Pancreas (tissue), 10 donors: ENCODE measurements at regions not wholly inside any gene's neighbourhood (a gene's known extent, or its start where the extent isn't known, plus 50 kb on each side); places are given as distances from the start of the nearest gene placed in this dataset.

ENCODE experiments used
- ATAC-seq, 4 donors: fragments of 200-7000 bp; cut with Tn5 transposase; one replicate each; pipeline versions ENCODE4 v1.8.0 to v1.9.1; 2020; ENCODE audit warnings: mild to moderate bottlenecking in 4 of 4, moderate library complexity in 4 of 4
- DNase-seq, 6 donors: peaks; one replicate each; pipeline ENCODE4 v3.0.0-alpha.2; 2020
- FAIRE-seq: peaks from 2 replicates; lab custom pipeline; 2012; peaks lifted over from hg19 to GRCh38; lab: Jason Lieb, UNC
- H3K27ac ChIP-seq, 4 donors: fragments of 200-600 bp; sonication (generic); 1 replicate in 3 of 4; 2 replicates in 1 of 4; pipeline versions ENCODE4 v1.5.0 to v1.8.0; 2020
- H3K27me3 ChIP-seq, 4 donors: fragments of 200-600 bp; one replicate each; pipeline ENCODE4 v1.8.0; 2021
- H3K36me3 ChIP-seq, 3 donors: fragments of 200-600 bp; sonication (generic) in 1 of 3; one replicate each; pipeline versions ENCODE4 v1.5.0 to v1.8.0; 2020 to 2021
- H3K4me1 ChIP-seq, 3 donors: fragments of 200-600 bp; one replicate each; pipeline ENCODE4 v1.8.0; 2021
- H3K4me3 ChIP-seq, 4 donors: fragments of 200-600 bp; sonication (generic) in 2 of 4; one replicate each; pipeline versions ENCODE4 v1.5.0 to v1.8.0; 2020 to 2021
- H3K9me3 ChIP-seq, 4 donors: fragments of 200-600 bp; one replicate each; pipeline ENCODE4 v1.8.0; 2021
- CTCF ChIP-seq, 4 donors: fragments of 200-600 bp; sonication (generic) in 3 of 4; IDR thresholded peaks; one replicate each; pipeline versions ENCODE4 v1.5.0 to v1.8.0; 2021; ENCODE audit warnings: antibody characterized with exemption in 4 of 4
- WGBS, 2 donors: extraction: QIAGEN DNeasy Blood & Tissue Kit; methylation state at CpG; one replicate each; pipeline ENCODE4 v1.1.7; 2013; 5-methylcytosine and 5-hydroxymethylcytosine counted together
- intact Hi-C, 3 donors: fragments of 100-400 bp; cut with DNase I; formaldehyde crosslinking; loops; one replicate each; pipeline versions ENCODE4 v1.11.1 to v1.14.2; 2022
- donor health status: healthy with polysubstance abuse.
- donor health status: DM: no; HTN: no; CAD: no; lungs with moderate emphysema.
- donor health status: DM: no; HTN: no; CAD: no.
- donor health status: control.
- donor health status: control.
- donor health status: Bipolar disorder and iron deficiency.
- donor health status: DM: yes; HTN: yes; CAD: no.
- donor health status: DM: no; HTN: no; CAD: no.
- donor health status: DM: no; HTN: no; CAD: no.
- donor health status: DM: yes; HTN: yes; CAD: no.

DNA sequence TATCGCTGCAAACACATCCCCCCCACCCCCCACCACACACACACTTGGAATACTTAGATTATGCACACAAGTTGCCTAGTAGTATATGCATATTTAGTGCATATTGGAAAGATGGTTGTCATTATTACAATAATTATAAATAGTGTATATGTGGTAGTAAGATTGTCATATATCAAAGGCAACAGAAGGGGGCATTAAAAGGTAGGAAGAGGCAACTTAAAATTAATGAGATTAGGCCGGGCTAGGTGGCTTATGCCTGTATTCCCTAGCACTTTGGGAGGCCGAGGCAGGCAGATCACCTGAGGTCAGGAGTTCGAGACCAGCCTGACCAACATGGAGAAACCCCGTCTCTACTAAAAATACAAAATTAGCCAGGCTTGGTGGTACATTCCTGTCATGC lies 52.1 kb downstream of the GSC start:
- WGBS, 2 donors, result 72 to 80% methylated on average over 5 of the region's 5 CpGs
- FAIRE-seq, result no peak
- TF ChIP-seq CTCF (IDR thresholded peaks at IDR 0.05), result no peak

DNA sequence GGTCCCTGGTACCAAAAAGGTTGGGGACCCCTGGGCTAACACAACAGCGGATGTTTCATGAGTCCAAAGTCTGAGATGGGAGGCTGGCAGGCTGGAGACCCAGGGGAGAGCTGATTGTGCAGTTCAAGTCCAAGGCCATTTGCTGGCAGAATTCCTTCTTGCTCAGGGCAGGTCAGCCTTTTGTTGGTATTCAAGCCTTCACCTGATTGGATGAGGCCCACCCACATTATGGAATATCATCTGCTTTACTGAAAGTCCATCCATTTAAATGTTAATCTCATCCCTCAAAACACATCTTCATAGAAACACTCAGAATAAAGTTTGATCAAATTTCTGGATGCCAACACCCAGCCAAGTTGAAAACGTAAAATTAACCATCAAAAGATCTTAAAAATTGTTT lies 52.9 kb downstream of the GSC start:
- Histone ChIP-seq H3K9me3 (no peaks in the 10 kb centered on the region), H3K4me3 (no peak overlapping the region), H3K27me3 (no peaks in the 10 kb centered on the region), H3K4me1 (no peaks in the 10 kb centered on the region), H3K27ac (no peak overlapping the region), H3K36me3 (no peaks in the 10 kb centered on the region)
- FAIRE-seq, result no peak
- ATAC-seq, result no peak
- 61 to 88% methylated on average over 2 of the region's 2 CpGs for WGBS, 2 donors
- DNase-seq, result no peak
- intact Hi-C loops, result no loop called here
- TF ChIP-seq CTCF (IDR thresholded peaks at IDR 0.05), result no peak

More for the DNA sequence above, 52.1 kb downstream of the GSC start:
- Histone ChIP-seq H3K36me3 (no peaks in the 10 kb centered on the region), H3K4me3 (no peak overlapping the region), H3K27me3 (no peaks in the 10 kb centered on the region), H3K9me3 (no peaks in the 10 kb centered on the region), H3K27ac (no peak overlapping the region), H3K4me1 (no peaks in the 10 kb centered on the region)
- ATAC-seq, result no peak
- no peak for DNase-seq
- intact Hi-C loops, result no loop called here

- intact Hi-C loops, result no loop called here
- H3K9me3 ChIP-seq, result no peaks in the 10 kb centered on the region
- TF ChIP-seq CTCF (IDR thresholded peaks at IDR 0.05), result no peak
- no peak overlapping the region for H3K4me3 ChIP-seq
- H3K27ac ChIP-seq, result no peak overlapping the region
- 49 to 51% methylated on average over 13 of the region's 13 CpGs for WGBS, 2 donors
- no peak for DNase-seq
- FAIRE-seq, result no peak
- H3K27me3 ChIP-seq, result no peaks in the 10 kb centered on the region
- no peaks in the 10 kb centered on the region for H3K4me1 ChIP-seq
- H3K36me3 ChIP-seq, result no peaks in the 10 kb centered on the region
- ATAC-seq, result no peak
Observed at GRCh38 chr14:94713115-94713514, 56.8 kb downstream of the GSC start.

GRCh38 chr14:94710731-94711130 lies 59.2 kb downstream of the GSC start:
- H3K9me3 ChIP-seq, result no peaks in the 10 kb centered on the region
- H3K27me3 ChIP-seq, result no peaks in the 10 kb centered on the region
- H3K4me1 ChIP-seq, result no peaks in the 10 kb centered on the region
- FAIRE-seq, result no peak
- peak in 1 of 4 donors; percentile 34 for ATAC-seq
- WGBS, 2 donors, result 55 to 60% methylated on average over 10 of the region's 10 CpGs
- intact Hi-C loops, result no loop called here
- no peak overlapping the region for H3K4me3 ChIP-seq
- DNase-seq, result peak in 2 of 6 donors; percentile 21 to 43
- no peak overlapping the region for H3K27ac ChIP-seq
- no peaks in the 10 kb centered on the region for H3K36me3 ChIP-seq
- no peak for TF ChIP-seq CTCF (IDR thresholded peaks at IDR 0.05)

GRCh38 chr14:94707494-94707893 lies 62.4 kb downstream of the GSC start:
- WGBS, 2 donors, result 67 to 71% methylated on average over 4 of the region's 4 CpGs
- no peak for ATAC-seq
- H3K4me3 ChIP-seq, result no peak overlapping the region
- DNase-seq, result no peak
- H3K4me1 ChIP-seq, result no peaks in the 10 kb centered on the region
- no peaks in the 10 kb centered on the region for H3K36me3 ChIP-seq
- H3K9me3 ChIP-seq, result no peaks in the 10 kb centered on the region
- H3K27me3 ChIP-seq, result no peaks in the 10 kb centered on the region
- no peak for FAIRE-seq
- H3K27ac ChIP-seq, result no peak overlapping the region
- TF ChIP-seq CTCF (IDR thresholded peaks at IDR 0.05), result no peak
- intact Hi-C loops, result no loop called here
